Left ventricle myocardium inferior (tissue), 1 donor: ENCODE measurements at regions not wholly inside any gene's neighbourhood (a gene's known extent, or its start where the extent isn't known, plus 50 kb on each side); places are given as distances from the start of the nearest gene placed in this dataset.

Source experiments
- DNase-seq: peaks from one replicate; pipeline ENCODE4 v3.0.0-alpha.2; 2020
- H3K27ac ChIP-seq: fragments of 200-600 bp; replicated peaks from 2 replicates; pipeline ENCODE4 v1.8.0; 2021
- H3K27me3 ChIP-seq: fragments of 200-600 bp; 2 replicates; pipeline ENCODE4 v1.8.0; 2021; ENCODE audit warnings: low read depth
- H3K36me3 ChIP-seq: fragments of 200-600 bp; 2 replicates; pipeline ENCODE4 v1.8.0; 2021
- H3K4me1 ChIP-seq: fragments of 200-600 bp; 2 replicates; pipeline ENCODE4 v1.8.0; 2021
- H3K4me3 ChIP-seq: fragments of 200-600 bp; 2 replicates; pipeline ENCODE4 v1.8.0; 2021; ENCODE audit warnings: mild to moderate bottlenecking, moderate library complexity
- H3K9me3 ChIP-seq: fragments of 200-600 bp; replicated peaks from 2 replicates; pipeline ENCODE4 v1.8.0; 2021
- intact Hi-C: fragments of 100-400 bp; cut with micrococcal nuclease; formaldehyde crosslinking; loops from one replicate; pipeline ENCODE4 v1.11.0; 2022
- TF ChIP-seq, protein P1 (sequence below): fragments of 200-600 bp; IDR thresholded peaks from 2 replicates; pipeline ENCODE4 v1.8.0; 2021; ENCODE audit warnings: antibody characterized with exemption, mild to moderate bottlenecking, borderline replicate concordance
- donor health status: DM: no; HTN: yes; CAD: no; lungs with severe emphysema.

DNA sequence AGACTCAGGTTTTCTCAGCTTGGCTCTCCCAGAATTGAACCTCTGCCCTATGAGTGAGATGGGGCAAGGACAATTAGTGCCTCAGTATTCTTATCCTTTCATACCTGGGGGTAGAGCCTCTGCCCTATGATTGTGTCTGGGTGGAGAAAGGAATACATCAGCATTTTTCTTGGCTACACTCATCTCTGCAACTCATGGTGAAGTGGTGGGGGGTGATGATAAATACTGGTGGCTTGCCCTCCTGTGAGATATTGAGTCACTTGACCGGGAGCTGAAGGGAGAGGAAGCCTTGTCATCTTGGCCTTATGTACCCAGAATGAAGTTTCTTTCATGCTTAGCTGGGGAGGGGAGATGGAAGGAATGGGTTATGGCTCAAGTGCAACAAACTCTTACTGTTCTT lies 71.3 kb upstream of the ENOX2 start:
- DNase-seq: no peak
- Histone ChIP-seq H3K27ac (no peak overlapping the region), H3K4me3 (no peak overlapping the region), H3K27me3 (no peaks in the 10 kb centered on the region), H3K9me3 (no peaks in the 10 kb centered on the region), H3K36me3 (no peaks in the 10 kb centered on the region), H3K4me1 (no peaks in the 10 kb centered on the region)
- TF ChIP-seq, protein P1, sequence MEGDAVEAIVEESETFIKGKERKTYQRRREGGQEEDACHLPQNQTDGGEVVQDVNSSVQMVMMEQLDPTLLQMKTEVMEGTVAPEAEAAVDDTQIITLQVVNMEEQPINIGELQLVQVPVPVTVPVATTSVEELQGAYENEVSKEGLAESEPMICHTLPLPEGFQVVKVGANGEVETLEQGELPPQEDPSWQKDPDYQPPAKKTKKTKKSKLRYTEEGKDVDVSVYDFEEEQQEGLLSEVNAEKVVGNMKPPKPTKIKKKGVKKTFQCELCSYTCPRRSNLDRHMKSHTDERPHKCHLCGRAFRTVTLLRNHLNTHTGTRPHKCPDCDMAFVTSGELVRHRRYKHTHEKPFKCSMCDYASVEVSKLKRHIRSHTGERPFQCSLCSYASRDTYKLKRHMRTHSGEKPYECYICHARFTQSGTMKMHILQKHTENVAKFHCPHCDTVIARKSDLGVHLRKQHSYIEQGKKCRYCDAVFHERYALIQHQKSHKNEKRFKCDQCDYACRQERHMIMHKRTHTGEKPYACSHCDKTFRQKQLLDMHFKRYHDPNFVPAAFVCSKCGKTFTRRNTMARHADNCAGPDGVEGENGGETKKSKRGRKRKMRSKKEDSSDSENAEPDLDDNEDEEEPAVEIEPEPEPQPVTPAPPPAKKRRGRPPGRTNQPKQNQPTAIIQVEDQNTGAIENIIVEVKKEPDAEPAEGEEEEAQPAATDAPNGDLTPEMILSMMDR: no peak
- intact Hi-C loops: no loop called here

DNA sequence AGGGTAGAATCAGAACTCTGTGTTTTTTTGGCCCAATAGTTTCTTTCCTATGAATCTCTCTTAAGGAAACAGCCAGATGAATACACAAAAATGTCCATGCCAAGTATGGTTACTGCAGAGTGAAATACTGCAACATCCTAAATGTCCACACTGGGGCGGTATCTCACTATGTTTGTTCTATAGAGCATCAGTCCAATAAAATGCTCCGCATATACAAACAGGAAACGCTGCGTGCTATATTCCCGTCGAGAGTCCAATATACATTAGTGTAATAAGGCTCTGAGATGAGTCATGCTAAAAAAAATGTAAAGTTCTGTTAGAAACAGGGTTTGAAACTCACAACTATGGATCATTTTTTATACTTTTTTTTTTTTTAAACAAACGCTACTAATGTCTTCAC lies 72.9 kb upstream of the ENOX2 start:
- intact Hi-C loops: no loop called here
- no peak overlapping the region for H3K27ac ChIP-seq
- no peak for DNase-seq
- no peaks in the 10 kb centered on the region for H3K27me3 ChIP-seq
- no peaks in the 10 kb centered on the region for H3K9me3 ChIP-seq
- H3K4me1 ChIP-seq: no peaks in the 10 kb centered on the region
- TF ChIP-seq, protein P1: peak; percentile 58
- no peak overlapping the region for H3K4me3 ChIP-seq
- no peaks in the 10 kb centered on the region for H3K36me3 ChIP-seq

DNA sequence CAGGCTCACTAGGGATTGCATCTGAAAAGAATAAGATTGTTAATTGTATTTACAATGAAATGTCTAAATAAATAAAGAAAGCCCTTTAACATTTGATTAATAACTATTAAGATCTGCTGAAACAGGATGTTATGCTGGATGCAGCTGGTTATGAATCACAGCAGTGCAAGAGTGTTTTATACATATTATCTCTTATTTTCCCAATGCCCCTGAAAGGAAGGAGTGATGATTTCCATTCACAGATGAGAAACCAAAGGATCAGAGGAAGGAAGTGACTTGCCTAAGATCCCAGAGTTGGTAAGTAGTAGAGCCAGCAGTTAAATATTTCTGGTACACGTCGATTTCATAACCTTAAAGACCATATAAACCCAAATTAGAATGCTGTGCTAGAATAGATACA lies 76.3 kb upstream of the ARHGAP36 start:
- intact Hi-C loops: no loop called here
- Histone ChIP-seq H3K36me3 (no peaks in the 10 kb centered on the region), H3K27me3 (no peaks in the 10 kb centered on the region), H3K4me3 (no peak overlapping the region), H3K4me1 (no peaks in the 10 kb centered on the region), H3K9me3 (no peaks in the 10 kb centered on the region), H3K27ac (no peak overlapping the region)
- TF ChIP-seq, protein P1: no peak
- DNase-seq: no peak

DNA sequence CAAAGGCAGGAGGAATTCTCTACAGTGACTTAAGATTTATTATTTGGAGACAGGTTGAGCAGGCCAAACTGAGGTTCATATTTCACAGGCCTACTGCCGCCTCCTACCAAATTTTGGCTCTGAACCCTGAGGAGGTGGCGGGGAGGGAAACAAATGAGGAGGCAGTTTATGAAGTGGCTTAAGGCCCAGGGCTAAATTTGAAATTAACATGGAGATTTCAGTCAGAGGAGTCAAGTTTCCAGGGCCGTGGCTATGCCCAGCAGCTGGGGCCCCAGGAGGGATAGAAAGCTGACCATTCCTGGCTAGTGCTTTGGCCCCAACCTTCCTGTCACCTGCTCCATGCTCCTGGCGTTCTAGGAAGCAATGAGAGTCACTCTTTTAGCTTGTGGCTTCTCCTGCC lies 73.4 kb upstream of the ARHGAP36 start:
- Histone ChIP-seq H3K4me1 (no peaks in the 10 kb centered on the region), H3K36me3 (no peaks in the 10 kb centered on the region), H3K27me3 (no peaks in the 10 kb centered on the region), H3K9me3 (no peaks in the 10 kb centered on the region), H3K4me3 (no peak overlapping the region), H3K27ac (no peak overlapping the region)
- TF ChIP-seq, protein P1: no peak
- no peak for DNase-seq
- intact Hi-C loops: no loop called here

DNA sequence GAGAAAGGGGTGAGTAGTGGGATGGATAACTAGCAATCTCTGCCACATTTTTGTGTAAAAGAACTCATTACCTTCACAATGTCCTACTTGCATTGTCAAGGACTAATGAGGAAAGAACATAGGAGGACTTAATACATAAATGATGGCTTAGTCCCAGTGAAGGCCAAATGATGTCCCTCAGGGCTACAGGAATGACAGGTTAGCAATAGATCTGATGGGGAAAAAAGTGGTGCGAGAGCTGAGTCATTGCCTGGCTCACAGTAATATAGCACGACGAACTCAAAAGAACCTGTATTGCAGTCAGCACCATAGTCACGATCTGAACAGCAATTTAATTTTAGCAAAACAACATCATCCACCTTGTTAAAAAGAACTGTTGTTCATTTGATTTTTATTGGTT lies 70.9 kb upstream of the ARHGAP36 start:
- TF ChIP-seq, protein P1: no peak
- Histone ChIP-seq H3K36me3 (no peaks in the 10 kb centered on the region), H3K4me3 (no peak overlapping the region), H3K27ac (no peak overlapping the region), H3K27me3 (no peaks in the 10 kb centered on the region), H3K4me1 (no peaks in the 10 kb centered on the region), H3K9me3 (no peaks in the 10 kb centered on the region)
- no peak for DNase-seq
- intact Hi-C loops: no loop called here

DNA sequence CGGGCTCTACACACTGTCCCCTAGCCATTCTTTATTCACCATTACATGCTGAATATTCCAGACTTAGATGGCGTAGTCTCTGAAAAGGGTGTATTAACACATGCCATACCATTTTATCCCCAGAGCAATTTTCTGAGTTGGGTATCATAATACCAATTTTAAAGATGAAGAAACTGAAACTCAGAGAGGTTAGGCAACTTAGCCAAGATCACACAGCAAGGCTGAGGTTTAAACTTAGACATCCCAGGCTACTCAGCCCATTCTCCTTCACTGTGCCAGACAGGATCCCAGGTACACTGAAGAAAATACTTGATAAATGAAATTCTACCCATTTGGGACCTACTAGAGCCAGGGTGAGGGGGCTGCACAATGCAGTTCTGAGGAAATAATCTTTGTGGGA lies 67.4 kb upstream of the ARHGAP36 start:
- Histone ChIP-seq H3K27ac (no peak overlapping the region), H3K36me3 (no peaks in the 10 kb centered on the region), H3K4me1 (no peaks in the 10 kb centered on the region), H3K4me3 (no peak overlapping the region), H3K9me3 (no peaks in the 10 kb centered on the region), H3K27me3 (no peaks in the 10 kb centered on the region)
- no peak for DNase-seq
- TF ChIP-seq, protein P1: no peak
- intact Hi-C loops: no loop called here
